Activated CD4-positive, alpha-beta T cell treated with anti-CD3 and anti-CD28 coated beads, Interleukin-2, amount 10 ng/mL, durations not matched to agents 7 days and 5 days (primary cell): ENCODE measurements at regions not wholly inside any gene's neighbourhood (a gene's known extent, or its start where the extent isn't known, plus 50 kb on each side); places are given as distances from the start of the nearest gene placed in this dataset.
"Not testable (repeated sequence)": the region's sequence is repeated elsewhere in the genome, so short reads cannot be mapped to it uniquely, and the experiment has no call there.

Experiments
- CTCF ChIA-PET: fragments of 350-600 bp; sonication (Branson Sonifier 250); formaldehyde crosslinking; loops from one replicate; lab custom pipeline; 2021; ENCODE audit warnings: antibody characterized with exemption; lab: Charles Lee
- POLR2A ChIA-PET: fragments of 350-600 bp; sonication (Branson Sonifier 250); formaldehyde crosslinking; loops from one replicate; lab custom pipeline; 2021; ENCODE audit warnings: antibody characterized with exemption; lab: Charles Lee
- DNase-seq: peaks from one replicate; pipeline ENCODE4 v3.0.0-alpha.2; 2020
- H3K27ac Mint-ChIP-seq: one replicate; pipeline ENCODE4 v1.8.0; 2021; ENCODE audit warnings: mild to moderate bottlenecking, moderate library complexity, mixed read lengths
- H3K27me3 Mint-ChIP-seq: one replicate; pipeline ENCODE4 v1.8.0; 2021; ENCODE audit warnings: mixed read lengths
- H3K36me3 Mint-ChIP-seq: one replicate; pipeline ENCODE4 v1.8.0; 2021; ENCODE audit warnings: low read depth, mixed read lengths
- H3K4me1 Mint-ChIP-seq: one replicate; pipeline ENCODE4 v1.8.0; 2021; ENCODE audit warnings: mixed read lengths
- H3K4me3 Mint-ChIP-seq: one replicate; pipeline ENCODE4 v1.8.0; 2021; ENCODE audit warnings: mild to moderate bottlenecking, moderate library complexity, mixed read lengths
- H3K9me3 Mint-ChIP-seq: one replicate; pipeline ENCODE4 v1.8.0; 2021; ENCODE audit warnings: mixed read lengths

DNA sequence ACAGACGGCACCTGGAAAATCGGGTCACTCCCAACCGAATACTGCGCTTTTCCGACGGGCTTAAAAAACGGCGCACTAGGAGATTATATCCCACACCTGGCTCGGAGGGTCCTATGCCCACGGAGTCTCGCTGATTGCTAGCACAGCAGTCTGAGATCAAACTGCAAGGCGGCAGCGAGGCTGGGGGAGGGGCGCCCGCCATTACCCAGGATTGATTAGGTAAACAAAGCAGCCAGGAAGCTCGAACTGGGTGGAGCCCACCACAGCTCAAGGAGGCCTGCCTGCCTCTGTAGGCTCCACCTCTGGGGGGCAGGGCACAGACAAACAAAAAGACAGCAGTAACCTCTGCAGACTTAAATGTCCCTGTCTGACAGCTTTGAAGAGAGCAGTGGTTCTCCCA is 64.5 kb downstream of the SLC30A10 start:
- POLR2A ChIA-PET, CTCF ChIA-PET: not testable (repeated sequence)

DNA sequence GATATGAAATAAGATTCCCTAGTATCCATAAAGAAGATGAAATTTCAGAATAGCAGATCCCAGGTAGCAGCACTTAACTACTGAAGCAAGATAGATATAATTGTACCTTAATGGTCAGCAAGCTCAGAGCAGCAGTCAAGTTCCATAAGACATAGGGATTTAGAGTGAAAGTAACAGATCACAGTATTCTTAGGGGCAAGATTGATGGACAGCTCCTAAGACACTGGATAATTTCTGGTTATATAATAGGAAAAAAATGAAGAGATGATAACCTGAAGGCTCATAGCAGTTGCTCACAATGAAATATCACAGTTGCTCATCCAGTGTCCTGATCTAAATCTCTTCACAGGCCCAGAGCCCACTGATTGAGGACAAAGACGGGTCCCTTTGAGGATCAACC is 66.0 kb downstream of the SLC30A10 start:
- H3K27me3 Mint-ChIP-seq = no peaks in the 10 kb centered on the region
- ChIA-PET POLR2A (no interaction called here), CTCF (no interaction called here)
- no peaks in the 10 kb centered on the region for H3K4me1 Mint-ChIP-seq
- H3K36me3 Mint-ChIP-seq = no peaks in the 10 kb centered on the region
- H3K27ac Mint-ChIP-seq = no peak overlapping the region
- no peak overlapping the region for H3K4me3 Mint-ChIP-seq
- no peak for DNase-seq
- H3K9me3 Mint-ChIP-seq = no peaks in the 10 kb centered on the region

More for the DNA sequence above, 64.5 kb downstream of the SLC30A10 start:
- not testable (repeated sequence) for H3K27me3 Mint-ChIP-seq, H3K27ac Mint-ChIP-seq, H3K9me3 Mint-ChIP-seq, H3K36me3 Mint-ChIP-seq, H3K4me1 Mint-ChIP-seq, DNase-seq, H3K4me3 Mint-ChIP-seq

DNA sequence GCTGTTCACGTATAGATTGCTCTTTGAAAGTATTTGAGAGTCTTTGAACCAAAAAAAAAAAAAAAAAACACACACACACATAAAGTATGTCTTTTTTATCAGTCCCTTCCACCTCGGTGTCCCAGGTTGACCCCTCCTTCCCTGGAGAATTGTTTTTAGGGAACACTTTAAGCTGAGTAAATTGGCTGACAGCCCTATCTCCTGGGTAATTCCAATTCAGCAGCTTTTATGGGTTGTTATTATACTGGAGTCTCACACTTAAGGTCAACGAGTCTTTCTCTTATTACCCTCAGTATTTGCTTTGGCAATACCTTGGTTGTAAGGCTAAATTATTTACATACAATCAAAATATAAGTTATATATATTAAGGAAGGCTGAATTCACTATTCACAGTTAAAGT is 69.4 kb downstream of the SLC30A10 start:
- ChIA-PET POLR2A (no interaction called here), CTCF (no interaction called here)
- Mint-ChIP-seq H3K4me1 (no peaks in the 10 kb centered on the region), H3K9me3 (peaks cover 2% of the 10 kb centered on the region), H3K4me3 (no peak overlapping the region), H3K36me3 (no peaks in the 10 kb centered on the region), H3K27me3 (no peaks in the 10 kb centered on the region), H3K27ac (no peak overlapping the region)
- no peak for DNase-seq

GRCh38 chr1:219847215-219847855 is 81.0 kb downstream of the SLC30A10 start:
- ChIA-PET CTCF (no interaction called here), POLR2A (no interaction called here)
- no peaks in the 10 kb centered on the region for H3K9me3 Mint-ChIP-seq

GRCh38 chr1:219839595-219839994 is 88.8 kb downstream of the SLC30A10 start:
- CTCF ChIA-PET, H3K27me3 Mint-ChIP-seq, H3K27ac Mint-ChIP-seq, DNase-seq, H3K4me3 Mint-ChIP-seq, H3K9me3 Mint-ChIP-seq, POLR2A ChIA-PET, H3K36me3 Mint-ChIP-seq, H3K4me1 Mint-ChIP-seq: not testable (repeated sequence)

More at GRCh38 chr1:219847215-219847855, 81.0 kb downstream of the SLC30A10 start:
- DNase-seq = no peak
- Mint-ChIP-seq H3K4me3 (no peak overlapping the region), H3K27me3 (no peaks in the 10 kb centered on the region), H3K4me1 (no peaks in the 10 kb centered on the region), H3K27ac (no peak overlapping the region), H3K36me3 (no peaks in the 10 kb centered on the region)

DNA sequence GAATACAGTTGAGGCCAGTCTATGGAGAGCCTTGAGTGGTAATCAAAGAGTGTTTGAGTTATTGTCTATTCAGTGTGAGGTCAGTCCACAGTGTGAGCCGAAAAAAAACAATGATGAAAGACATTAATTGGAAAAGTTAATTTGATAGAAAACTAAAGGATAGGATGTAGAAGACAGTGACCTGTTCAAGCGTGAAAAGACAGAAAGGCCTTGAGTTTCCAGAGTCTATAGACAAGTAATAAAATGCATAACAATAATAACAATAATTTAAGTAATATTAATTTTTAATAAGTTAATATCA is 90.4 kb downstream of the SLC30A10 start:
- DNase-seq = no peak
- Mint-ChIP-seq H3K36me3 (no peaks in the 10 kb centered on the region), H3K27me3 (no peaks in the 10 kb centered on the region), H3K4me1 (no peaks in the 10 kb centered on the region), H3K9me3 (no peaks in the 10 kb centered on the region), H3K27ac (no peak overlapping the region), H3K4me3 (no peak overlapping the region)
- ChIA-PET POLR2A (no interaction called here), CTCF (no interaction called here)

DNA sequence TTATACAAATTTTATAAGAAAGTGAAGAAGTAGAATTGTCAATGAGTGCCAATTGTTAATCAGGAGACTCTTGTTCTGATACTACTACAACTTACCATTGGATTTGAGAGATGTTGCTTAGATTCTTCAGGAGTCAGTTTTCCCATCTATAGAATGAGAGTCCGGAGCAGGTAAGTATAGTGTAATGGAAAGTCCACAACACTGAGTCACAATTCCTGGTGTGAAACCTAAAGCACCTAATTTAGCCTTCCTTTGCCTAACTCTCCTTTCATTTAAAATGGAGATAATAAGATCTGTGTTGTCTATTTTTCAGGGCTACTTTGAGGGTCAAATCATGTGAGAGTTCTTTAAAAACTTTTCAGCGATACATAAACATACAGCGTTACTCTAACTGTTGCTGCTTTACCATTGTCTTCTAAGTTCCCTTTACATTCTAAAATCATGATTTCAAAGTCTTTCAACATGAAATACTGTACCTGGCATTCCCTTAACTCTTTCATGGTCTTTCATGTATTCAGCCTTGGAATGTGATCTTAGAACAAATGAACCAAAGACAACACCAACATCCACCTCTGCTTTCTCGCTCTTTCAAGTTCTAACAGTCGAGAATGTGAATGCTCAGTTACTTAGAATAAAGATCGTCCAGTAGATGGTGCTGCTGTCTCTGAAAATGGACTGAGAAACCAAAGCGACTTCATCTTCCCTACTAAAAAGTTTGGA is 90.9 kb downstream of the SLC30A10 start:
- H3K27me3 Mint-ChIP-seq = no peaks in the 10 kb centered on the region
- H3K9me3 Mint-ChIP-seq = no peaks in the 10 kb centered on the region
- no peaks in the 10 kb centered on the region for H3K4me1 Mint-ChIP-seq
- CTCF ChIA-PET = no interaction called here
- H3K36me3 Mint-ChIP-seq = no peaks in the 10 kb centered on the region
- POLR2A ChIA-PET = no interaction called here
- no peak overlapping the region for H3K4me3 Mint-ChIP-seq
- peak; percentile 9 for DNase-seq
- no peak overlapping the region for H3K27ac Mint-ChIP-seq

GRCh38 chr1:219834314-219834917 is 93.9 kb downstream of the SLC30A10 start:
- no peak overlapping the region for H3K4me3 Mint-ChIP-seq
- no peaks in the 10 kb centered on the region for H3K27me3 Mint-ChIP-seq
- POLR2A ChIA-PET = no interaction called here
- no peaks in the 10 kb centered on the region for H3K4me1 Mint-ChIP-seq
- H3K9me3 Mint-ChIP-seq = no peaks in the 10 kb centered on the region
- no peaks in the 10 kb centered on the region for H3K36me3 Mint-ChIP-seq
- H3K27ac Mint-ChIP-seq = no peak overlapping the region
- DNase-seq = no peak
- CTCF ChIA-PET = no interaction called here

DNA sequence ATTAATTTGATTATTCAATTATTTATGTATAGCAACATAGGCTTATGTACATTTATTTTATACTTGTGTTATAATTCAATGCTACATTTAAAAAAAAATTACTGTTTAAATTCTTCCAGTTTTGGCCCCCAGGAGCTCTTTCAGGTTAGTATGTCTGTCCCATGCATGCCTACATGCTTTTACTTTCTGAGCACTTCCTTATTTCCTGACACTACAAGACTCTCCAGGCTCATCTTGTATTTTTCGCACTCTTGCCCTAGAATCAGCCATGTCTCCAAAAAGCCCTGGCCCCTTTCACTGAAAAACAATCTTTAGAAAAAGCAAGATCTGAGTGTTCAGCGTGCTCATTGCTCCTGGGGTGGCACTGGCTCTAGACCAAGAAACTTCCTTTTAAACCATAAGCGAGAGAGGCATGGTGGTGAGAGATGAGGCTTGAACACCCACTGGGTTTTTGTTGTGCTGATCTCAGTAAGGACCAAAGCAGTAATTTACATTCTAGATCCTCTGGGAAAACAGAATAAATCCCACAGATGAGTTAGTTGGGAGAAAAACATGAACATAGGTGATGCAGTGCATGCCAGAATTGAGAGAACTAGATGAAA is 95.0 kb downstream of the SLC30A10 start:
- H3K27ac Mint-ChIP-seq = no peak overlapping the region
- H3K27me3 Mint-ChIP-seq = no peaks in the 10 kb centered on the region
- no peaks in the 10 kb centered on the region for H3K4me1 Mint-ChIP-seq
- CTCF ChIA-PET = no interaction called here
- no peak overlapping the region for H3K4me3 Mint-ChIP-seq
- no peaks in the 10 kb centered on the region for H3K9me3 Mint-ChIP-seq
- POLR2A ChIA-PET = no interaction called here
- H3K36me3 Mint-ChIP-seq = no peaks in the 10 kb centered on the region
- no peak for DNase-seq

- Mint-ChIP-seq H3K9me3 (no peaks in the 10 kb centered on the region), H3K4me3 (no peak overlapping the region), H3K36me3 (no peaks in the 10 kb centered on the region), H3K27ac (no peak overlapping the region), H3K27me3 (no peaks in the 10 kb centered on the region), H3K4me1 (no peaks in the 10 kb centered on the region)
- no peak for DNase-seq
- POLR2A ChIA-PET = no interaction called here
- CTCF ChIA-PET = no interaction called here
These were observed 102.1 kb downstream of the SLC30A10 start for GRCh38 chr1:219826290-219826689.

DNA sequence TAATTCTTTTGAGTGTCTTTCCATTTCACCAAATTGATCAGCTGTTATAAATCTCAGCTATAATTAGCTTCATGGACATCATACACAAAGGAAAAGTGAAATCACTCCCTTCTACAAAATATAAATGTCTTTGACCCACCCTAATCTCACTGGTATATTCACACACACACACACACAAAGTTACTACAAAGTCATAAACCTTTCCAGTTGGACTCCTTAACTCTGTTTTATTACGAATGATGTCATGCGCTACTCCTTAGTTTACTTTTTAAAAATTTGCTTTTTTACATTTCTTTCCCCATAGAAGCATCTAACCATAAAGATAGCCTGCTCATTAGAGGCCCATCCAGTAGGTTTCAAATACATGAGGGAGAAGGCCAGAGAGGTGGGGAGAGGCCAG is 103.0 kb downstream of the SLC30A10 start:
- POLR2A ChIA-PET = no interaction called here
- Mint-ChIP-seq H3K27ac (no peak overlapping the region), H3K27me3 (no peaks in the 10 kb centered on the region), H3K4me3 (no peak overlapping the region), H3K9me3 (no peaks in the 10 kb centered on the region), H3K36me3 (no peaks in the 10 kb centered on the region), H3K4me1 (no peaks in the 10 kb centered on the region)
- no peak for DNase-seq
- CTCF ChIA-PET = interaction anchor here (0.6 kb wide), 1 partner anchor 17 kb away, joined by 4 read pairs; no protein-coding TSS in a partner anchor

DNA sequence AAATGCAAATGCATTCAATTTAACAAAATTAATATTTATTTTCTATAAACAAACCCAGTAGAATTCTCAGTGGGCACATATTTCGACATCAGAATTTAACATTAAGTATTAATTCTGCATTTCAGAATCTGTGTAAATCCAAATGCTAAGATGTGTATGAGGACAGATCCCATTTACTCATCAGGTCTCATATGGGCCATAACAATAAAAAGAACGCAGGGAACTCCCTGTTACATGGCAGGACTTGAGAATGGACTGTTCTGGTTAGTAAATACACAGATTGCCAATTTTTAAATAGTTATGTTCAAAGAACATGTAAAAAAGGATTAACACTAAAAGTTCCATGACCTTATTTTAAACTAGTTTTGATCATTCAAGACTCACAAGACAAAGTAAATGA is 104.0 kb downstream of the SLC30A10 start:
- no peak overlapping the region for H3K27ac Mint-ChIP-seq
- H3K4me3 Mint-ChIP-seq = no peak overlapping the region
- no peak for DNase-seq
- CTCF ChIA-PET = no interaction called here
- no peaks in the 10 kb centered on the region for H3K27me3 Mint-ChIP-seq
- no peaks in the 10 kb centered on the region for H3K36me3 Mint-ChIP-seq
- H3K9me3 Mint-ChIP-seq = no peaks in the 10 kb centered on the region
- POLR2A ChIA-PET = no interaction called here
- H3K4me1 Mint-ChIP-seq = no peaks in the 10 kb centered on the region

DNA sequence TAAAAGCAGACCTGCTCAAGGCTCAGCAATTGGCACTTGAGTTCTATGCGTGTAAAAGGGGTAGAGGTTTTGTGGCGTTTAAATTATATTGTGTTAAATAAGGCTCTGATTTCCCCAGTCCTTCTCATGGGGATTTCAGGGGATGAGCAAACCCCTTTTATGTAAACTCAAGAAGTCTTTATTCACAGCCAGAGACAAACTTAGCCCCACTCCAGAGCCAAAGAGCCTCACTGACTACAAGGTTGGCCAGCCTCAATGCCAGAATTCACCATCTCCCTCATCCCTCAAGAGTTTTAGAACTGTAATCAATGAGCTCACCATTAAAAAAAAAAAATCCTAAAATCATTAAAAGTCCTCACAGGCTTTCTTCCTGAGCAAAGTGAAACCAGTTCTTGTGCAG is 107.8 kb downstream of the SLC30A10 start:
- Mint-ChIP-seq H3K9me3 (no peaks in the 10 kb centered on the region), H3K27ac (no peak overlapping the region), H3K36me3 (no peaks in the 10 kb centered on the region), H3K4me1 (no peaks in the 10 kb centered on the region), H3K27me3 (no peaks in the 10 kb centered on the region), H3K4me3 (no peak overlapping the region)
- POLR2A ChIA-PET = no interaction called here
- no peak for DNase-seq
- CTCF ChIA-PET = no interaction called here
